Type B pancreatic cell (in vitro differentiated cells): ENCODE measurements at regions not wholly inside any gene's neighbourhood (a gene's known extent, or its start where the extent isn't known, plus 50 kb on each side); places are given as distances from the start of the nearest gene placed in this dataset.

Experiments used
- DNase-seq: peaks from one replicate; pipeline ENCODE4 v3.0.0; 2021; ENCODE audit warnings: mixed read lengths; ENCODE audit not compliant: unreplicated experiment; ENCODE audit errors: extremely low spot score
- H3K27ac Mint-ChIP-seq: 2 replicates; pipeline ENCODE4 v1.8.0; 2021; ENCODE audit warnings: mild to moderate bottlenecking, mixed read lengths
- H3K27me3 Mint-ChIP-seq: 2 replicates; pipeline ENCODE4 v1.8.0; 2021; ENCODE audit warnings: mixed read lengths
- H3K36me3 Mint-ChIP-seq: 2 replicates; pipeline ENCODE4 v1.8.0; 2021; ENCODE audit warnings: mixed read lengths
- H3K4me1 Mint-ChIP-seq: one replicate; pipeline ENCODE4 v1.8.0; 2021; ENCODE audit warnings: mixed read lengths; ENCODE audit not compliant: unreplicated experiment
- H3K4me3 Mint-ChIP-seq: 2 replicates; pipeline ENCODE4 v1.8.0; 2021; ENCODE audit warnings: mild to moderate bottlenecking, mixed read lengths
- H3K9me3 Mint-ChIP-seq: 2 replicates; pipeline ENCODE4 v1.8.0; 2021; ENCODE audit warnings: mixed read lengths
- TF ChIP-seq, protein P1 (sequence below): fragments of 200-600 bp; sonication (generic); conservative IDR thresholded peaks from 2 replicates; pipeline ENCODE4 v1.5.0; 2021; ENCODE audit warnings: antibody characterized with exemption, mild to moderate bottlenecking

DNA sequence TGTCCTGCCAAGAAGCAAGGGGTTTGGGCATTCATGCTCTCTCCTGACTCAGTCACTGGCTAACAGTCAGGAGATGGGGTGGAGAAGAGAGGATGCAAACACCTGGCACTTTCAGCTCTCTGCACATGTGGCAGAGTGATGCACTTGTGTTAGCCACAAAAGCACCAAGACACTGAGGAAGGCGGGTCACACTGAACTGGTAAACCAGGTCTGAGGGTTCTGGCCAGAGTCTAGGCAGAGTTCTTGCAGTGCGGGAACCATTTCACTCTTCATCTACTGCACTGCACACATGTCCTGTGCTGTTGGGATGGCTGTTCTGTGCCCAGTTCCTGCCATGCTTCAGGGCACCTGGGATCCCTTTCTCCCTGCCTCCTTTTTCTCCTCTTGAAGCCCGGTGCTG is 157.1 kb upstream of the GDNF start:
- H3K27me3 Mint-ChIP-seq = peaks cover 3% of the 10 kb centered on the region
- TF ChIP-seq, protein P1, sequence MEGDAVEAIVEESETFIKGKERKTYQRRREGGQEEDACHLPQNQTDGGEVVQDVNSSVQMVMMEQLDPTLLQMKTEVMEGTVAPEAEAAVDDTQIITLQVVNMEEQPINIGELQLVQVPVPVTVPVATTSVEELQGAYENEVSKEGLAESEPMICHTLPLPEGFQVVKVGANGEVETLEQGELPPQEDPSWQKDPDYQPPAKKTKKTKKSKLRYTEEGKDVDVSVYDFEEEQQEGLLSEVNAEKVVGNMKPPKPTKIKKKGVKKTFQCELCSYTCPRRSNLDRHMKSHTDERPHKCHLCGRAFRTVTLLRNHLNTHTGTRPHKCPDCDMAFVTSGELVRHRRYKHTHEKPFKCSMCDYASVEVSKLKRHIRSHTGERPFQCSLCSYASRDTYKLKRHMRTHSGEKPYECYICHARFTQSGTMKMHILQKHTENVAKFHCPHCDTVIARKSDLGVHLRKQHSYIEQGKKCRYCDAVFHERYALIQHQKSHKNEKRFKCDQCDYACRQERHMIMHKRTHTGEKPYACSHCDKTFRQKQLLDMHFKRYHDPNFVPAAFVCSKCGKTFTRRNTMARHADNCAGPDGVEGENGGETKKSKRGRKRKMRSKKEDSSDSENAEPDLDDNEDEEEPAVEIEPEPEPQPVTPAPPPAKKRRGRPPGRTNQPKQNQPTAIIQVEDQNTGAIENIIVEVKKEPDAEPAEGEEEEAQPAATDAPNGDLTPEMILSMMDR = no peak
- no peak overlapping the region for H3K4me3 Mint-ChIP-seq
- peaks cover 5% of the 10 kb centered on the region for H3K9me3 Mint-ChIP-seq
- no peaks in the 10 kb centered on the region for H3K36me3 Mint-ChIP-seq
- no peak for DNase-seq
- H3K4me1 Mint-ChIP-seq = peaks cover 6% of the 10 kb centered on the region
- H3K27ac Mint-ChIP-seq = no peak overlapping the region

DNA sequence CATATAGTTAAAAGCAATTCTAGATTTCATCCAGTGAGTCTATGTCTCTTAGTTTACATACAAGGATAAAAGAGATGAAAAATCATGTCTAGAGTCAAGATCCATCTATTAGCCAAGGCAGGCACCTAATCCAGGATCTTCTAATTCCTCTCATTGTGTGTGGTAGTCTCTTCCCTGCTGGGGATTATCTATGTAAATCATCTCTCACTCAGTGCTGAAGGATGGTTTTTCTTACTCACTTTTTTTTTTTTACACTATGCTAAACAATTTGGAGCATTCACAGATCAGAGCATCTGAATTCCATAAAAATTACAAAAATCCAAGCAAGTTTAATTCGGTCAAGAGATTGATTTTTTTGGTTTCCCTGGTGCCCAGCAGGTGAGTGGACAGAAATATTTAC is 154.9 kb upstream of the GDNF start:
- Mint-ChIP-seq H3K4me1 (peaks cover 22% of the 10 kb centered on the region), H3K27ac (no peak overlapping the region), H3K4me3 (no peak overlapping the region), H3K9me3 (peaks cover 5% of the 10 kb centered on the region), H3K27me3 (peaks cover 3% of the 10 kb centered on the region), H3K36me3 (no peaks in the 10 kb centered on the region)
- TF ChIP-seq, protein P1 = no peak
- DNase-seq = no peak

DNA sequence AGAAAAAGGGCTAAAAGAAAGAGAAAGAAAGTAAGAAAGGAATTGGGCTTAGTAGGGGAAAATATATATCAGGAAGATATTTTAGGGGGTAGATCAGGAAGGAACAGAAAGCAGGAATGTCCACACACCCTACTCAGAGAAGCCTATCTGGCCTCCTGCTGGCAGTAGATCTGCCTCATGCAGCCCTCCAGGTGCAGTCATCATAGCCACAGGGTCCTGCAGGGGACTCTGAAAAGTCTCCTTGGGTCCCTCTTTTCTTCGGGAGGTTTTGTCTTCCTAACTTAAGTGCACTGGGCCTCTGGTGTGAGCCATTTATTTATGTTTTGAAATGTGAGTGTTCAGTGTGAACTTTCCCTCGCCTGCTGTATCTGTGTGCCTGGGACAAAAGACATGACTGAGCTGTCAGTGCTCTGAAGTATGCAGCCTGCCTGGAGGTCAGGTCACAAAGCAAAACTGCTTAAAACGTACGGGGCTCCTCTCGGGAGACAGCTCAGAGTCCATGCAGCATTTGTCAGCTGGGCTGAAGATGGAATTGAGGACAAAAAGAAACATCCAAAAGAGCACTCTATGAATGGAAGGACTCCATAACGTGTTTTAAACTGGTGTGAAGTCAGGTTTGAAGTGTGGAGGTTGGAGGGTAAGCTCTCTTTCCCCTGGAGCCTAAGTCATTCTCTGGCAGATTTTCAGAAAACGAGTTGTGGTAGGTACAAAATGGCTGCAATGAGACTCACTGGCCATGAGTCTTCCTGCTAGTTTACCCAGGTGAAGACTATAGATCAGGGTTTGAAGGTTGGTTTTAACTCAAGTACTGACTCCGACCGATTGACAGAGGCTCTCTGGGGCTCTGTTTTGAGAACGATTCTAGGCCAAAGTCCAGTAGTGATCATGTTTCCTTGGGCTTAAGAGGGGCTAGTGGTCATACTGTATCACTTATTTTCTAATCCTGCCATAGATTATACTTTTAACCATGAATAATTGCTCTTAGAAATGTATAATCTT is 151.8 kb upstream of the GDNF start:
- H3K27ac Mint-ChIP-seq = no peak overlapping the region
- peaks cover 26% of the 10 kb centered on the region for H3K4me1 Mint-ChIP-seq
- H3K4me3 Mint-ChIP-seq = no peak overlapping the region
- no peaks in the 10 kb centered on the region for H3K9me3 Mint-ChIP-seq
- H3K36me3 Mint-ChIP-seq = no peaks in the 10 kb centered on the region
- no peak for DNase-seq
- TF ChIP-seq, protein P1 = no peak
- H3K27me3 Mint-ChIP-seq = no peaks in the 10 kb centered on the region

DNA sequence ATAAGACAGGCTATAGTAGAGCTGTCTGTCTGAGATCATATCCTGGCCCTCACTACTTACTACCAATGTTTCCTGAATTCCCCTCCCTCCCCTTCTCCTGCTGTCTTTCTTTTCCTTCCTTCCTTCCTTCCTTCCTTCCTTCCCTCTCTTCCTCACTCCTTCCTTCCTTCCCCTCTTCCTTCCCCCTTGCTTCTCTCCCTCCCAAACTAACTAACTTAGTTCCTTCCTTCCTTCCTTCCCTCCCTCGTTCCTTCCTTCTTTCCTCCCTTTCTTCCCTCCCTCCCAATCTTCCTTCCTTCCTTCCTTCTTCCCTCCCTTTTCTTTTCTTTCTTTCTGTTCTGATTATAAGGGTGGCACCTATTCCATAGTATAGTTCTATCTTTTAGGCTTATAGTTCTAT is 150.0 kb upstream of the GDNF start:
- no peak for DNase-seq
- peaks cover 3% of the 10 kb centered on the region for H3K27me3 Mint-ChIP-seq
- H3K27ac Mint-ChIP-seq = no peak overlapping the region
- peaks cover 26% of the 10 kb centered on the region for H3K4me1 Mint-ChIP-seq
- H3K36me3 Mint-ChIP-seq = no peaks in the 10 kb centered on the region
- H3K4me3 Mint-ChIP-seq = no peak overlapping the region
- H3K9me3 Mint-ChIP-seq = no peaks in the 10 kb centered on the region
- TF ChIP-seq, protein P1 = no peak

DNA sequence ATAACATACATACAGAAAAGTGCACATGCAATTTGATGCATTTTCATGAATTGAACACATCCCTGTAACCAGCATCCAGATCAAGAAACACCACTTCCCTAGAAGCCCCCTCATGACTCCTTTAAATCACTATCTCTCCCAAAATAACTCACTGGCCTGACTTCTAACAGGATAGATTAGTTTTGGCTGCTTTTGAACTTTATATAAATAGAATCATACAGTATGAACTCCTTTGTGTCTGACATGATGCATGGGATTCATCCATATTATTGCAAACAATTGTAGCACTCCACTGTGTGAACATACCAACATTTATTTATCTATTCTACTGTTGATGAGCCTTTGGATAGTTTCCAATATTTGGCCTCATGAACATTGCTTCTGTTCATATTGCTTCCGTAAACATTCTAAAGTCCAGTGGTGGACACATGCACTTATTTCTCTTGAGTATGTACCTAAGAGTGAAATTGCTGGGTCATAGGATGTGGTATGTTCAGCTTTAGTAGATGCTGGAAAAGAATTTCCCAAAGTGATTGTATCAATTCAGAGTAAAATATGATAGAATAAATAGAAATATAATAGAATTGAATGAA is 148.7 kb upstream of the GDNF start:
- no peaks in the 10 kb centered on the region for H3K9me3 Mint-ChIP-seq
- no peak for DNase-seq
- no peak overlapping the region for H3K4me3 Mint-ChIP-seq
- peaks cover 26% of the 10 kb centered on the region for H3K4me1 Mint-ChIP-seq
- H3K27ac Mint-ChIP-seq = no peak overlapping the region
- H3K27me3 Mint-ChIP-seq = peaks cover 6% of the 10 kb centered on the region
- H3K36me3 Mint-ChIP-seq = no peaks in the 10 kb centered on the region
- TF ChIP-seq, protein P1 = no peak
